GM23338 (cell line): ENCODE measurements at regions not wholly inside any gene's neighbourhood (a gene's known extent, or its start where the extent isn't known, plus 50 kb on each side); places are given as distances from the start of the nearest gene placed in this dataset.

ENCODE experiments used
- ATAC-seq: fragments of 200-7000 bp; cut with Tn5 transposase; 3 replicates; pipeline ENCODE4 v1.9.1; 2020
- DNase-seq: peaks from one replicate; pipeline ENCODE4 v3.0.0-alpha.2; 2015; ENCODE audit warnings: low spot score
- H2AFZ ChIP-seq: fragments of 200-600 bp; sonication (generic); 2 replicates; pipeline ENCODE4 v1.8.0; 2016; ENCODE audit warnings: antibody characterized with exemption, mild to moderate bottlenecking, moderate library complexity
- H3F3A ChIP-seq: fragments of 200-600 bp; sonication (generic); replicated peaks from 2 replicates; pipeline ENCODE4 v1.8.0; 2017; ENCODE audit warnings: antibody characterized with exemption, mixed run types, low read depth
- H3K27ac ChIP-seq: fragments of 200-600 bp; sonication (generic); 2 replicates; pipeline ENCODE4 v1.6.1; 2016; ENCODE audit warnings: low read depth
- H3K27me3 ChIP-seq: fragments of 200-600 bp; sonication (generic); 2 replicates; pipeline ENCODE4 v1.8.0; 2016; ENCODE audit warnings: mild to moderate bottlenecking, mixed run types, moderate library complexity; ENCODE audit not compliant: insufficient read depth
- H3K36me3 ChIP-seq: fragments of 200-600 bp; sonication (generic); 2 replicates; pipeline ENCODE4 v1.8.0; 2016; ENCODE audit warnings: mild to moderate bottlenecking; ENCODE audit not compliant: insufficient read depth
- H3K4me1 ChIP-seq: fragments of 200-600 bp; sonication (generic); 2 replicates; pipeline ENCODE4 v1.8.0; 2016; ENCODE audit warnings: mild to moderate bottlenecking, moderate library complexity; ENCODE audit not compliant: insufficient read depth
- H3K4me2 ChIP-seq: fragments of 200-600 bp; sonication (generic); 2 replicates; pipeline ENCODE4 v1.7.1; 2017; ENCODE audit warnings: mixed run types
- H3K4me3 ChIP-seq: fragments of 200-600 bp; sonication (generic); 2 replicates; pipeline ENCODE4 v1.6.1; 2016; ENCODE audit warnings: mixed run types
- H3K79me2 ChIP-seq: fragments of 200-600 bp; sonication (generic); replicated peaks from 2 replicates; pipeline ENCODE4 v1.8.0; 2017; ENCODE audit warnings: mild to moderate bottlenecking; ENCODE audit not compliant: insufficient read depth
- H3K9me2 ChIP-seq: fragments of 200-600 bp; sonication (generic); 2 replicates; pipeline ENCODE4 v1.8.0; 2017; ENCODE audit not compliant: insufficient read depth
- H4K20me1 ChIP-seq: fragments of 200-600 bp; sonication (generic); replicated peaks from 2 replicates; pipeline ENCODE4 v1.8.0; 2017; ENCODE audit warnings: mild to moderate bottlenecking; ENCODE audit not compliant: insufficient read depth
- H3K27ac Mint-ChIP-seq: 2 replicates; pipeline ENCODE4 v1.8.0; 2020; ENCODE audit warnings: inconsistent platforms, mild to moderate bottlenecking, moderate library complexity, mixed read lengths
- H3K27me3 Mint-ChIP-seq: 3 replicates; pipeline ENCODE4 v1.8.0; 2022; ENCODE audit warnings: low read depth, mild to moderate bottlenecking, moderate library complexity, mixed read lengths, inconsistent platforms; ENCODE audit not compliant: insufficient read depth, poor library complexity
- H3K36me3 Mint-ChIP-seq: 3 replicates; pipeline ENCODE4 v1.8.0; 2021; ENCODE audit warnings: low read depth, mild to moderate bottlenecking, inconsistent platforms, moderate library complexity, mixed read lengths
- H3K4me1 Mint-ChIP-seq: 3 replicates; pipeline ENCODE4 v1.8.0; 2020; ENCODE audit warnings: mild to moderate bottlenecking, inconsistent platforms, mixed read lengths
- H3K4me3 Mint-ChIP-seq: 3 replicates; pipeline ENCODE4 v1.8.0; 2021; ENCODE audit warnings: moderate library complexity, mild to moderate bottlenecking, inconsistent platforms, mixed read lengths
- H3K9me3 Mint-ChIP-seq: 3 replicates; pipeline ENCODE4 v1.8.0; 2020; ENCODE audit warnings: moderate library complexity, mild to moderate bottlenecking, inconsistent platforms, mixed read lengths
- CREB1 ChIP-seq: fragments of 250-450 bp; sonication (Bioruptor Pico); IDR thresholded peaks from 2 replicates; pipeline ENCODE4 v1.5.0; 2020; ENCODE audit warnings: low read depth, mild to moderate bottlenecking, moderate library complexity
- EZH2 ChIP-seq: fragments of 200-600 bp; sonication (generic); IDR thresholded peaks from one replicate; pipeline ENCODE4 v1.8.0; 2017; ENCODE audit warnings: antibody characterized with exemption, mild to moderate bottlenecking, low read depth; ENCODE audit not compliant: unreplicated experiment
- JUNB ChIP-seq: IDR thresholded peaks from one replicate; pipeline ENCODE4 v1.6.1; 2016; ENCODE audit warnings: antibody characterized with exemption; ENCODE audit not compliant: unreplicated experiment
- REST ChIP-seq: IDR thresholded peaks from one replicate; pipeline ENCODE4 v1.6.1; 2018; ENCODE audit warnings: antibody characterized with exemption; ENCODE audit not compliant: unreplicated experiment
- STAT1 ChIP-seq: IDR thresholded peaks from one replicate; pipeline ENCODE4 v1.6.1; 2016; ENCODE audit warnings: antibody characterized with exemption; ENCODE audit not compliant: unreplicated experiment
- ZNF114 ChIP-seq: fragments of 250-450 bp; sonication (Bioruptor Pico); IDR thresholded peaks from 2 replicates; pipeline ENCODE4 v1.5.0; 2020; ENCODE audit warnings: mild to moderate bottlenecking, moderate library complexity
- ZNF462 ChIP-seq: fragments of 250-450 bp; sonication (Bioruptor Pico); IDR thresholded peaks from 2 replicates; pipeline ENCODE4 v1.5.0; 2020; ENCODE audit warnings: mild to moderate bottlenecking, moderate library complexity

GRCh38 chr4:181224852-181225251 lies 1018.4 kb upstream of the TENM3 start (continued):
- TF ChIP-seq ZNF462 (CRISPR knock-in tag) = no peak
- no peak for TF ChIP-seq STAT1
- TF ChIP-seq JUNB = no peak
- TF ChIP-seq EZH2 = no peak
- TF ChIP-seq CREB1 (CRISPR knock-in tag) = no peak

DNA sequence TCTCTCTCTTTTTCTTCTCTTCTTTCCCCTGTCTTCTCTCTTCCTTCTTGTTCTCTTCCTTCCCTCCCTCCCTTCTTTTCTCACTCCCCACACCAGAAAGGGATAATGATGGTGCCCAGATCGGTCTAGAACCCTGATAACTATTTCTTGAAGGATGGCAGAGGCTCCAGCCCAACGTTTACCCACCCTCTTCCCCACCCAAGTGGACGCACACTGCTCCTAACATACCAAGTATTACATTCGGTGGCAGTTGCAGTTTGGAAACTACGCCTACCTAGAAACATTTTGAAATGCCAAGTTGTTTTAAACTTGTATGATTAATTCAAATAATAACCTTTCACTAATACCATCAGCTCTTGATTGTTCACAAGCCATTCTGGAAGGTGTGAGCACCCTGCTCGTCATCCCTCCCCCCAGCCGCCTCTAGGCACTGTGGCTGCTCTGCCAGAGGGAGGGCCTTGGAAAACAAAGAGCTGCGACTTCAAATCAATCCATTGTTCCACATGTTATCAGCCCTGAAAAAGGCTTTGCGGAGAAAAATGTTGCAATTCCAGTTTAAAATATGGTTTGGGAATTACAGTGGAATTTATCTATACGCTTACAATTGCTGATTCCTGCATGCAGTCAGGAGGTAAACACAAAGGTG lies 1017.5 kb upstream of the TENM3 start:
- Histone ChIP-seq H3K4me3 (no peak overlapping the region), H2AFZ (peak overlapping the region; percentile 34; the same call in 1 of the 2 replicates)
- no peak for TF ChIP-seq JUNB
- no peak for TF ChIP-seq REST
- TF ChIP-seq ZNF114 (CRISPR knock-in tag) = no peak

More for the DNA sequence above, 1017.5 kb upstream of the TENM3 start:
- Histone ChIP-seq H3K4me2 (peak overlapping the region; percentile 2; the same call in 1 of the 2 replicates), H3K36me3 (no peaks in the 10 kb centered on the region), H3K27ac (no peak overlapping the region), H3K79me2 (no peaks in the 10 kb centered on the region), H4K20me1 (no peaks in the 10 kb centered on the region), H3K27me3 (no peaks in the 10 kb centered on the region), H3K4me1 (peaks cover 18% of the 10 kb centered on the region; the same call in 1 of the 2 replicates), H3K9me2 (no peaks in the 10 kb centered on the region), H3F3A (no peaks in the 10 kb centered on the region)
- Mint-ChIP-seq H3K4me3 (no peak overlapping the region), H3K36me3 (no peaks in the 10 kb centered on the region), H3K4me1 (peaks cover 22% of the 10 kb centered on the region), H3K27me3 (no peaks in the 10 kb centered on the region), H3K27ac (no peak overlapping the region), H3K9me3 (no peaks in the 10 kb centered on the region)
- peak; percentile 52 for DNase-seq
- ATAC-seq = peak; percentile 98
